Mesothelial cell of epicardium (in vitro differentiated cells): ENCODE measurements at regions not wholly inside any gene's neighbourhood (a gene's known extent, or its start where the extent isn't known, plus 50 kb on each side); places are given as distances from the start of the nearest gene placed in this dataset.

Experiments used
- DNase-seq, 2 experiments: peaks; one replicate each; pipeline ENCODE4 v3.0.0; 2021; ENCODE audit warnings: low spot score in 2 of 2; ENCODE audit not compliant: unreplicated experiment in 2 of 2
- H3K27ac Mint-ChIP-seq: 2 replicates; pipeline ENCODE4 v1.8.0; 2021; ENCODE audit warnings: mixed read lengths
- H3K27me3 Mint-ChIP-seq: 2 replicates; pipeline ENCODE4 v1.8.0; 2021; ENCODE audit warnings: low read depth, mixed read lengths
- H3K36me3 Mint-ChIP-seq: 2 replicates; pipeline ENCODE4 v1.8.0; 2021; ENCODE audit warnings: mixed read lengths
- H3K4me1 Mint-ChIP-seq: 2 replicates; pipeline ENCODE4 v1.8.0; 2021; ENCODE audit warnings: mixed read lengths
- H3K4me3 Mint-ChIP-seq: 2 replicates; pipeline ENCODE4 v1.8.0; 2021; ENCODE audit warnings: mild to moderate bottlenecking, moderate library complexity, mixed read lengths
- H3K9me3 Mint-ChIP-seq: 2 replicates; pipeline ENCODE4 v1.8.0; 2021; ENCODE audit warnings: mixed read lengths
- TF ChIP-seq, protein P1 (sequence below): fragments of 200-600 bp; sonication (generic); IDR thresholded peaks from one replicate; pipeline ENCODE4 v1.5.0; 2021; ENCODE audit warnings: antibody characterized with exemption; ENCODE audit not compliant: unreplicated experiment

DNA sequence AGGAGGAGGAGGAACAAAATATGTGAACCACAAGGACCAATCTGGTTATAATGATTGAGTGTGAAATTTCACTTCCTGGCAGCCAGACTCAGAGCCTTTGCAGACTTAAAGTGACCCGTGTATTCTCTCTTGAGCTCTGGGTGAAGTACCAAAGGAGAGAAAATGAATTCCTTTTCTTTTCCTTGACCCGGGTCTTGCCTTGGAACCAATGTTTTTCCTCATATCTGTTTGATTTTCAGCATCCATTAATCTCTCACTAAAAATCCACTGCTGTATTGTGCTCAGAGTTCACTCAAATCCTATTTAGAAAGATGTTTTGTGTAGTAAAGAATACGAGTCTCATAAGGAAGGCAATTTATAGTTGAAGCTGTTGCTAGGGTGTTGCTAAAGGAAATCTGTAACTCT, 78.3 kb upstream of the C1QTNF7 start:
- H3K4me3 Mint-ChIP-seq: no peak overlapping the region
- H3K27ac Mint-ChIP-seq: peak overlapping the region; percentile 70
- peaks cover 62% of the 10 kb centered on the region for H3K4me1 Mint-ChIP-seq
- no peak for DNase-seq
- no peaks in the 10 kb centered on the region for H3K9me3 Mint-ChIP-seq
- peaks cover 6% of the 10 kb centered on the region for H3K27me3 Mint-ChIP-seq
- TF ChIP-seq, protein P1, sequence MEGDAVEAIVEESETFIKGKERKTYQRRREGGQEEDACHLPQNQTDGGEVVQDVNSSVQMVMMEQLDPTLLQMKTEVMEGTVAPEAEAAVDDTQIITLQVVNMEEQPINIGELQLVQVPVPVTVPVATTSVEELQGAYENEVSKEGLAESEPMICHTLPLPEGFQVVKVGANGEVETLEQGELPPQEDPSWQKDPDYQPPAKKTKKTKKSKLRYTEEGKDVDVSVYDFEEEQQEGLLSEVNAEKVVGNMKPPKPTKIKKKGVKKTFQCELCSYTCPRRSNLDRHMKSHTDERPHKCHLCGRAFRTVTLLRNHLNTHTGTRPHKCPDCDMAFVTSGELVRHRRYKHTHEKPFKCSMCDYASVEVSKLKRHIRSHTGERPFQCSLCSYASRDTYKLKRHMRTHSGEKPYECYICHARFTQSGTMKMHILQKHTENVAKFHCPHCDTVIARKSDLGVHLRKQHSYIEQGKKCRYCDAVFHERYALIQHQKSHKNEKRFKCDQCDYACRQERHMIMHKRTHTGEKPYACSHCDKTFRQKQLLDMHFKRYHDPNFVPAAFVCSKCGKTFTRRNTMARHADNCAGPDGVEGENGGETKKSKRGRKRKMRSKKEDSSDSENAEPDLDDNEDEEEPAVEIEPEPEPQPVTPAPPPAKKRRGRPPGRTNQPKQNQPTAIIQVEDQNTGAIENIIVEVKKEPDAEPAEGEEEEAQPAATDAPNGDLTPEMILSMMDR: no peak
- no peaks in the 10 kb centered on the region for H3K36me3 Mint-ChIP-seq

DNA sequence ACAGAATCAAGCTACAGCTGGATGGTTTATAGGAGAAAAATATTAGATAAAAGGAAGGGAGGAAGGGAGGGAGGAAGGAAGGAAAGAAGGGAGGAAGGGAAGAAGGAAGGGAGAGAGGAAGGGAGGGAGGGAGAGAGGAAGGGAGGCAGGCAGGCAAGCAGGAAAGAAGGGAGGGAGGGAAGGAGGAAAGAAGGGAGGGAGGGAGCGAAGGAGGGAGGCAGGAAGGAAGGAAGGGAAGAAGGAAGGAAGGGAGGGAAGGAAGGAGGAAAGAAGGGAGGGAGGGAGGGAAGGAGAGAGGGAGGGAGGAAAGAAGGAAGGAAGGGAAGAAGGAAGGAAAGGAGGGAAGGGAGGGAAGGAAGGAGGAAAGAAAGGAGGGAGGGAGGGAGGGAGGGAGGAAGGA, 77.9 kb upstream of the C1QTNF7 start:
- peak overlapping the region; percentile 70 for H3K27ac Mint-ChIP-seq
- peaks cover 6% of the 10 kb centered on the region for H3K27me3 Mint-ChIP-seq
- peaks cover 63% of the 10 kb centered on the region for H3K4me1 Mint-ChIP-seq

DNA sequence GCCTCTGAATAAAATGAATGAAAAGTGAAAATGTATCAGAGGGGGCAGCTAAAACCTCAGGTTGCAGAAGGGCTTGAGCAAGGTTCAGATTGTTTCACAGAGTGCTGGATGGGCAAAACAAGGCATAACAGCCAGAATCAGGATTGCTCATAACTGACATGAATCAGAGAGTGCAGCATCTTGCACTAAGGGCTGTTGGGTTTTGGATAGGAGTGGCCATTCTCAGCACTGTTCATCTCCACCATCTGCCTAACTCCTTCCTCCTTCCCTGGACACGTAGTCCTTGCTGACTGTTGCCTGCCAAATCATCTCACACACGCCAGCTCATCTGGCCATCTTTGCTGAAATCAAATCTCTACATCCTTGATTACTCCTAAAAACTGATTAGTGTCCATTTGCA, 75.3 kb upstream of the C1QTNF7 start:
- Mint-ChIP-seq H3K27me3 (peaks cover 6% of the 10 kb centered on the region), H3K4me3 (no peak overlapping the region), H3K9me3 (peaks cover 12% of the 10 kb centered on the region), H3K36me3 (peaks cover 1% of the 10 kb centered on the region), H3K27ac (no peak overlapping the region), H3K4me1 (peaks cover 50% of the 10 kb centered on the region)
- TF ChIP-seq, protein P1: no peak
- DNase-seq: no peak

More for the DNA sequence above, 77.9 kb upstream of the C1QTNF7 start:
- TF ChIP-seq, protein P1: no peak
- no peak for DNase-seq
- Mint-ChIP-seq H3K4me3 (no peak overlapping the region), H3K36me3 (no peaks in the 10 kb centered on the region), H3K9me3 (no peaks in the 10 kb centered on the region)

DNA sequence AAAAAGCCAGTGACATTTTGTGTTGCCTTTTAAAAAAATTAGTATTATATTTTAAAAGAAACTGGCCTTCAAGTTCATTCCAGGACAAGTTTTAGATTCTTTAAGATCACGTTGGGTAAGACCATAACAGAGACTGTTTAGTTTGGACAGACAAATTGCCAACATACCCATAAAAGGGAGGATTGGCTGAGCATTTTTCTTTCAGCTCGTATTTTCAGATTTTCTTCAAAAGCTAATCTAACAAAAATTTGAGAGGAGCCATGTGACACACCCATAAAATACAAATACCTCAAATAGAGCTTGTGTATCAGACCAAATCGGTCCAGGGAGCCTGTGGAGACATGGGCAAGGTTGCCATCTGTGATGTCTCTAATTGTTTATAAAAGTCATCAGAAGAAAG, 74.6 kb upstream of the C1QTNF7 start:
- Mint-ChIP-seq H3K4me3 (no peak overlapping the region), H3K4me1 (peaks cover 43% of the 10 kb centered on the region), H3K36me3 (peaks cover 1% of the 10 kb centered on the region), H3K27me3 (peaks cover 6% of the 10 kb centered on the region), H3K27ac (no peak overlapping the region), H3K9me3 (peaks cover 15% of the 10 kb centered on the region)
- no peak for DNase-seq
- TF ChIP-seq, protein P1: no peak

DNA sequence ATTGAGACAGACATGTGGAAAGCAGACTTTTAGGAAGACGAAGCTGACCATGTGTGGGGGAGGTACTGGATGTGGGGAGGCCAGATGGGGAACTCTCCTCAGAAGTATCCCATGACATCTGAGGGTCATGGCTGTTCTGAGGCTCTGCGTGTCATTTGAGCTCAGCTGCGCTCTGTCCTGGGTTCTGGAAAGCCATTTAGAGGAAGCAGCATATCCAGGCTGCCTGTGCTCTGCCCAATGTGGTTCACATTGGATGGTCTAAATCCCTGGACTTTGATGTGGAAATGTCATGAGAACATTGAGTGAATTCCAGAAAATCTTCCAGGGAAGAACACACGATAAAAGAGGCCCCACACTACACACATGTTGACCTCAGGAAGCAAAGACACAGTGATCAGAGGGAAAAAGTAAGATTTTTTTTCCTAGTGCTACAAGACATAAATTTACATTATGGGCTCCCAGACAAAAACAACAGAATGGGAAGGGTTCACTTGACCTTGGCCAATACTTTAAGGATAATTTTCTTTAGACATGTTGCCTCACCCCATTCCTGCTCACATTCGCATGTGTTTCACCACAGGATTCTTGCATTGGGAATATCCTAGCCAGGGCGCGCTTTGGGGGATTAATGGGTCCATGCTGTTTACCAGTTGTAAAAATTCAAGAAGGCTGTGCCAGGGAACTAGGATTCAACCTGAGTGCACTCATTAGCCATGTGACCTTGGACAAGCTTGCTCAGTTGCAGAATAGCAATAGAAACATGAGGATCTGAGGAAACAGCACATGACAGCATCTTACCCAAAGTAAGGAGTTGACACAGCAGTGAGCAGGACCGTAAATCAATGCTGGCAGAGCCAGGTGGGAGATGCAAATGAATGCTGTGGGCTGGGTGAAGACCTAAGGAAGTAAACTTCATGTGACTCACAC, 73.2 kb upstream of the C1QTNF7 start:
- peaks cover 1% of the 10 kb centered on the region for H3K36me3 Mint-ChIP-seq
- H3K27ac Mint-ChIP-seq: peak overlapping the region; percentile 3
- H3K4me3 Mint-ChIP-seq: no peak overlapping the region
- H3K9me3 Mint-ChIP-seq: peaks cover 19% of the 10 kb centered on the region
- peaks cover 6% of the 10 kb centered on the region for H3K27me3 Mint-ChIP-seq
- TF ChIP-seq, protein P1: no peak
- DNase-seq: no peak
- peaks cover 29% of the 10 kb centered on the region for H3K4me1 Mint-ChIP-seq
